Endothelial cell of umbilical vein (primary cell): ENCODE measurements at regions not wholly inside any gene's neighbourhood (a gene's known extent, or its start where the extent isn't known, plus 50 kb on each side); places are given as distances from the start of the nearest gene placed in this dataset.

Experiments used
- BruUV-seq: library from RNA; stranded (reverse); fragments of 400-500 nt; replicated peaks from 2 replicates; lab custom pipeline; 2021; lab: Mats Ljungman, UMichigan
- CTCF ChIA-PET: fragments of 300-600, 350-600 bp; sonication (Branson Sonifier 250); formaldehyde crosslinking; loops from one replicate; lab custom pipeline; 2021; ENCODE audit warnings: antibody characterized with exemption, inconsistent platforms; lab: Charles Lee
- POLR2A ChIA-PET: fragments of 300-600, 350-600 bp; sonication (Branson Sonifier 250); formaldehyde crosslinking; loops from one replicate; lab custom pipeline; 2021; ENCODE audit warnings: antibody characterized with exemption, inconsistent platforms; lab: Charles Lee
- DNase-seq: peaks from one replicate; pipeline ENCODE4 v3.0.0-alpha.2; 2011; ENCODE audit warnings: low read depth, low spot score
- FAIRE-seq: peaks from 2 replicates; lab custom pipeline; 2011; peaks lifted over from hg19 to GRCh38; lab: Jason Lieb, UNC
- H2AFZ ChIP-seq: 2 replicates; pipeline ENCODE4 v1.6.0; 2012; ENCODE audit warnings: low read depth, low read length, control low read depth, inconsistent platforms
- H3K27ac ChIP-seq: 2 replicates; pipeline ENCODE4 v1.5.1; 2011; ENCODE audit warnings: low read depth, mild to moderate bottlenecking, control low read depth, low read length, moderate library complexity; ENCODE audit not compliant: insufficient read depth
- H3K27me3 ChIP-seq, 2 experiments: 2 replicates each; pipeline versions ENCODE4 v1.6.0 to v1.6.1; 2011; ENCODE audit warnings: low read length in 2 of 2, mixed read lengths in 1 of 2; ENCODE audit not compliant: control insufficient read depth in 2 of 2, insufficient read depth in 2 of 2
- H3K36me3 ChIP-seq, 2 experiments: 2 replicates in 1 of 2; 3 replicates in 1 of 2; pipeline ENCODE4 v1.5.1; 2011; ENCODE audit warnings: low read length in 2 of 2, mild to moderate bottlenecking in 1 of 2, moderate library complexity in 1 of 2; ENCODE audit not compliant: control insufficient read depth in 2 of 2, insufficient read depth in 2 of 2; ENCODE audit errors: extremely low read depth in 1 of 2
- H3K4me1 ChIP-seq: 3 replicates; pipeline ENCODE4 v1.5.1; 2011; ENCODE audit warnings: mild to moderate bottlenecking, low read length; ENCODE audit not compliant: control insufficient read depth, insufficient read depth; ENCODE audit errors: extremely low read depth
- H3K4me2 ChIP-seq: 2 replicates; pipeline ENCODE4 v1.6.1; 2011; ENCODE audit warnings: low read length, control low read depth, mixed read lengths; ENCODE audit not compliant: insufficient read depth
- H3K4me3 ChIP-seq, 3 experiments: fragments of 200-600 bp in 1 of 3; sonication (generic), shearing (Covaris generic) in 1 of 3; replicated peaks in 1 of 3; 2 replicates each; pipeline ENCODE4 v1.5.1; 2011 to 2016; ENCODE audit warnings: control low read depth in 3 of 3, low read length in 3 of 3, mild to moderate bottlenecking in 2 of 3, inconsistent platforms in 1 of 3, low read depth in 1 of 3, moderate library complexity in 1 of 3; ENCODE audit not compliant: insufficient read depth in 1 of 3
- H3K79me2 ChIP-seq: 2 replicates; pipeline ENCODE4 v1.6.0; 2012; ENCODE audit warnings: low read length, inconsistent platforms; ENCODE audit not compliant: control insufficient read depth, insufficient read depth
- H3K9ac ChIP-seq: replicated peaks from 2 replicates; pipeline ENCODE3; 2011; ENCODE audit warnings: low read length, control low read depth; ENCODE audit not compliant: insufficient read depth; ENCODE audit errors: extremely low read depth
- H3K9me1 ChIP-seq: replicated peaks from 3 replicates; pipeline ENCODE4 v1.6.0; 2011; ENCODE audit warnings: mild to moderate bottlenecking, low read length; ENCODE audit not compliant: control insufficient read depth, insufficient read depth; ENCODE audit errors: extremely low read depth
- H3K9me3 ChIP-seq: replicated peaks from 2 replicates; pipeline ENCODE4 v1.5.1; 2012; ENCODE audit warnings: low read length, inconsistent platforms; ENCODE audit not compliant: control insufficient read depth, insufficient read depth
- H4K20me1 ChIP-seq: replicated peaks from 2 replicates; pipeline ENCODE3; 2011; ENCODE audit warnings: mild to moderate bottlenecking, low read length; ENCODE audit not compliant: control insufficient read depth, insufficient read depth; ENCODE audit errors: extremely low read depth
- EZH2 ChIP-seq: IDR thresholded peaks from 2 replicates; pipeline ENCODE4 v1.6.1; 2012; ENCODE audit warnings: borderline replicate concordance, low read depth, mild to moderate bottlenecking, moderate library complexity, low read length, inconsistent platforms; ENCODE audit not compliant: severe bottlenecking
- FOS ChIP-seq: IDR thresholded peaks from 2 replicates; pipeline ENCODE4 v1.6.1; 2011; ENCODE audit warnings: mild to moderate bottlenecking, low read length, moderate library complexity, borderline replicate concordance; ENCODE audit not compliant: insufficient read depth
- GATA2 ChIP-seq: IDR thresholded peaks from 2 replicates; pipeline ENCODE4 v1.7.0; 2011; ENCODE audit warnings: low read depth, mild to moderate bottlenecking, moderate library complexity, mixed read lengths, low read length; ENCODE audit not compliant: insufficient read length, insufficient read depth
- JUN ChIP-seq: IDR thresholded peaks from 2 replicates; pipeline ENCODE4 v1.6.1; 2011; ENCODE audit warnings: borderline replicate concordance, low read depth; ENCODE audit not compliant: insufficient read length, insufficient read depth
- MYC ChIP-seq: IDR thresholded peaks from one replicate; pipeline ENCODE4 v1.6.1; 2011; ENCODE audit warnings: mild to moderate bottlenecking, low read depth, low read length
- POLR2A ChIP-seq: IDR thresholded peaks from 2 replicates; pipeline ENCODE4 v1.6.1; 2012; ENCODE audit warnings: low read depth, mild to moderate bottlenecking, control low read depth, low read length
- POLR2AphosphoS5 ChIP-seq: IDR thresholded peaks from 2 replicates; pipeline ENCODE4 v1.6.1; 2012; ENCODE audit warnings: low read depth, mild to moderate bottlenecking, control low read depth, low read length, moderate library complexity; ENCODE audit not compliant: insufficient read depth
- dilution Hi-C: fragments of 300-500 bp; cut with MboI; formaldehyde crosslinking; loops from one replicate; pipeline ENCODE4 v1.15.0; 2019; ENCODE audit warnings: low sequenced_read_pairs; ENCODE audit not compliant: extremely low pct_ligation_motif_present
- intact Hi-C: fragments of 100-400 bp; cut with micrococcal nuclease; formaldehyde crosslinking; loops from one replicate; pipeline ENCODE4 v1.10.0; 2022
- TF ChIP-seq, protein P1 (sequence below): IDR thresholded peaks from 2 replicates; pipeline ENCODE4 v1.6.1; 2011; ENCODE audit not compliant: insufficient read depth, insufficient read length
- TF ChIP-seq, protein P2 (sequence below), 2 donors: IDR thresholded peaks; 1 replicate in 1 of 2; 2 replicates in 1 of 2; pipeline ENCODE4 v1.5.1; 2011; ENCODE audit warnings: low read length in 2 of 2, mild to moderate bottlenecking in 2 of 2, moderate library complexity in 2 of 2, control low read depth in 1 of 2, inconsistent platforms in 1 of 2, low read depth in 1 of 2; ENCODE audit not compliant: insufficient read depth in 1 of 2; ENCODE audit errors: extremely low read depth in 1 of 2

DNA sequence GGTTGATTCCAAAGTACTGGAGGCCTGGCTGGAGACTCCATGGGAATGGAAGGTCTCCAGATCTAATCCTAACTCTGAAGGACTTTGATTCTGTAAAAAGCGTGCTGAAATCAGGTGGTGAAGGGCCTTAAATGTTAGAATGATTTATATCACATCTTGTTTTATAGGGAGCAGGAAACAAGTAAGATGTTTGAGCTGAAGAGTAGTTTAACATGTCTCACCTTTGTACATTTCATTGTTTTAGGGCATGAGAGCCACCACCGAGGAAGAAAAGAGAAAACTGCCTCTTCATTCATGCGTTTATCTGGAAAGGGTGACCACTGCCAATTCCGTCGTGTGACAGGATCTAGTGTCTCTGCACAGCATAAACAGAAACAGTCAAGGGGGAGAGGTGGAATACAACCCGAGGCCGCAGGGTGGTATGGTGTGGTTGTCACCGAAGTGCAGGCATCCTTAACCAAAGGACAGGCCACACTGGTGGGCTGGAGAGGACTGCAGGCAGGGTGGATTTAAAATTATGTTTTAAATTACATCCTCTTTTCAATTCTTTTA is 445.3 kb downstream of the SLC4A3 start:
- Histone ChIP-seq H3K79me2 (no peaks in the 10 kb centered on the region), H3K36me3 (no peaks in the 10 kb centered on the region), H3K27me3 (no peaks in the 10 kb centered on the region), H3K27ac (no peak overlapping the region), H4K20me1 (no peaks in the 10 kb centered on the region), H3K4me2 (no peak overlapping the region), H3K4me3 (no peak overlapping the region), H3K9me3 (no peaks in the 10 kb centered on the region), H2AFZ (no peak overlapping the region), H3K4me1 (no peaks in the 10 kb centered on the region), H3K9me1 (no peaks in the 10 kb centered on the region), H3K9ac (no peak overlapping the region)
- BruUV-seq: no TSS peak
- intact Hi-C loops: no loop called here
- CTCF ChIA-PET: no interaction called here
- TF ChIP-seq MYC (no peak), POLR2AphosphoS5 (no peak), JUN (no peak), POLR2A (no peak), FOS (no peak), EZH2 (no peak), GATA2 (no peak)
- TF ChIP-seq, protein P1, sequence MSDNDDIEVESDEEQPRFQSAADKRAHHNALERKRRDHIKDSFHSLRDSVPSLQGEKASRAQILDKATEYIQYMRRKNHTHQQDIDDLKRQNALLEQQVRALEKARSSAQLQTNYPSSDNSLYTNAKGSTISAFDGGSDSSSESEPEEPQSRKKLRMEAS: no peak
- TF ChIP-seq, protein P2, sequence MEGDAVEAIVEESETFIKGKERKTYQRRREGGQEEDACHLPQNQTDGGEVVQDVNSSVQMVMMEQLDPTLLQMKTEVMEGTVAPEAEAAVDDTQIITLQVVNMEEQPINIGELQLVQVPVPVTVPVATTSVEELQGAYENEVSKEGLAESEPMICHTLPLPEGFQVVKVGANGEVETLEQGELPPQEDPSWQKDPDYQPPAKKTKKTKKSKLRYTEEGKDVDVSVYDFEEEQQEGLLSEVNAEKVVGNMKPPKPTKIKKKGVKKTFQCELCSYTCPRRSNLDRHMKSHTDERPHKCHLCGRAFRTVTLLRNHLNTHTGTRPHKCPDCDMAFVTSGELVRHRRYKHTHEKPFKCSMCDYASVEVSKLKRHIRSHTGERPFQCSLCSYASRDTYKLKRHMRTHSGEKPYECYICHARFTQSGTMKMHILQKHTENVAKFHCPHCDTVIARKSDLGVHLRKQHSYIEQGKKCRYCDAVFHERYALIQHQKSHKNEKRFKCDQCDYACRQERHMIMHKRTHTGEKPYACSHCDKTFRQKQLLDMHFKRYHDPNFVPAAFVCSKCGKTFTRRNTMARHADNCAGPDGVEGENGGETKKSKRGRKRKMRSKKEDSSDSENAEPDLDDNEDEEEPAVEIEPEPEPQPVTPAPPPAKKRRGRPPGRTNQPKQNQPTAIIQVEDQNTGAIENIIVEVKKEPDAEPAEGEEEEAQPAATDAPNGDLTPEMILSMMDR (IDR thresholded peaks at IDR 0.05; ENCODE audit: extremely low read depth in 1 of 2, insufficient read depth in 1 of 2, low read depth in 1 of 2, low read length in 2 of 2): no peak
- POLR2A ChIA-PET: no interaction called here
- dilution Hi-C loops: no loop called here
- FAIRE-seq (no peak), DNase-seq (no peak)
